Body of pancreas (tissue), 4 donors: ENCODE measurements at regions not wholly inside any gene's neighbourhood (a gene's known extent, or its start where the extent isn't known, plus 50 kb on each side); places are given as distances from the start of the nearest gene placed in this dataset.

Source experiments
- ATAC-seq: fragments of 150-250 bp; one replicate; pipeline ENCODE4 v1.9.1; 2016
- DNase-seq, 4 donors: peaks; one replicate each; pipeline ENCODE4 v3.0.0-alpha.2; 2019
- H3K27ac ChIP-seq, 4 donors: fragments of 200-600 bp; sonication (generic); 1 replicate in 3 of 4; 2 replicates in 1 of 4; pipeline versions ENCODE4 v1.5.1 to v1.6.1; 2016 to 2019; ENCODE audit warnings: mild to moderate bottlenecking in 1 of 4, mixed read lengths in 1 of 4, moderate library complexity in 1 of 4
- H3K27me3 ChIP-seq, 2 donors: fragments of 200-600 bp; sonication (generic); one replicate each; pipeline ENCODE4 v1.6.0; 2016; ENCODE audit warnings: mild to moderate bottlenecking in 1 of 2
- H3K36me3 ChIP-seq, 2 donors: fragments of 200-600 bp; sonication (generic); replicated peaks in 1 of 2; 2 replicates each; pipeline ENCODE4 v1.5.1; 2016; ENCODE audit warnings: low read depth in 2 of 2; ENCODE audit not compliant: insufficient read depth in 1 of 2
- H3K4me1 ChIP-seq: fragments of 200-600 bp; sonication (generic); one replicate; pipeline ENCODE4 v1.6.0; 2016
- H3K4me3 ChIP-seq, 2 donors: fragments of 200-600 bp; sonication (generic); 1 replicate in 1 of 2; 2 replicates in 1 of 2; pipeline ENCODE4 v1.5.1; 2016 to 2019
- H3K9me3 ChIP-seq, 3 donors: fragments of 200-600 bp; sonication (generic); 1 replicate in 2 of 3; 2 replicates in 1 of 3; pipeline ENCODE4 v1.5.1; 2016
- CTCF ChIP-seq, 7 experiments: fragments of 450-650 bp in 4 of 7; fragments of 200-600 bp in 3 of 7; sonication (generic) in 3 of 7; IDR thresholded peaks; one replicate each; pipeline ENCODE4 v1.5.1; 2016 to 2019; ENCODE audit warnings: antibody characterized with exemption in 7 of 7
- POLR2A ChIP-seq, 3 donors: fragments of 450-650 bp; IDR thresholded peaks; one replicate each; pipeline ENCODE4 v1.6.1; 2016; ENCODE audit warnings: antibody characterized with exemption in 3 of 3, mild to moderate bottlenecking in 2 of 3
- WGBS, 2 donors: methylation state at CpG; one replicate each; pipeline ENCODE4 v1.1.5; 2017; 5-methylcytosine and 5-hydroxymethylcytosine counted together
- intact Hi-C: fragments of 100-400 bp; cut with DNase I; formaldehyde crosslinking; loops from one replicate; pipeline ENCODE4 v1.15.1; 2023

GRCh38 chr22:44625421-44625760 lies 76.6 kb upstream of the PRR5 start:
- H3K27ac ChIP-seq: no peak overlapping the region
- TF ChIP-seq CTCF (IDR thresholded peaks at IDR 0.05): no peak
- no peak for TF ChIP-seq POLR2A (IDR thresholded peaks at IDR 0.05)
- H3K27me3 ChIP-seq: peaks cover 0 to 4% of the 10 kb centered on the region in 2 donors
- no peak for ATAC-seq
- intact Hi-C loops: loop anchor here (5.0 kb wide), 1 partner anchor 633 kb away; no protein-coding TSS in a partner anchor
- H3K36me3 ChIP-seq: no peaks in the 10 kb centered on the region
- no peaks in the 10 kb centered on the region for H3K4me1 ChIP-seq
- H3K9me3 ChIP-seq: no peaks in the 10 kb centered on the region
- WGBS, 2 donors: 61% methylated on average over 7 of the region's 7 CpGs; no CpG with 5 or more reads in 1 of the 2 donors
- no peak for DNase-seq
- H3K4me3 ChIP-seq: no peak overlapping the region

GRCh38 chr22:44624689-44625420 lies 77.1 kb upstream of the PRR5 start:
- Histone ChIP-seq H3K9me3 (no peaks in the 10 kb centered on the region), H3K4me1 (no peaks in the 10 kb centered on the region), H3K27ac (no peak overlapping the region), H3K27me3 (peaks cover 0 to 4% of the 10 kb centered on the region in 2 donors), H3K4me3 (no peak overlapping the region), H3K36me3 (no peaks in the 10 kb centered on the region)
- intact Hi-C loops: loop anchor here (5.0 kb wide), 2 partner anchors 543 to 633 kb away; no protein-coding TSS in a partner anchor
- ATAC-seq: no peak
- 53 to 67% methylated on average over 5 to 26 of the region's 27 CpGs for WGBS, 2 donors
- no peak for DNase-seq
- no peak for TF ChIP-seq POLR2A (IDR thresholded peaks at IDR 0.05)
- TF ChIP-seq CTCF (IDR thresholded peaks at IDR 0.05): no peak

- WGBS, 2 donors: 29 to 36% methylated on average over 18 to 23 of the region's 24 CpGs
- intact Hi-C loops: loop anchor here (5.0 kb wide), 1 partner anchor 542 kb away; no protein-coding TSS in a partner anchor
- H3K9me3 ChIP-seq: no peaks in the 10 kb centered on the region
- H3K4me1 ChIP-seq: no peaks in the 10 kb centered on the region
- peaks cover 0 to 4% of the 10 kb centered on the region in 2 donors for H3K27me3 ChIP-seq
- TF ChIP-seq POLR2A (IDR thresholded peaks at IDR 0.05): no peak
- no peak for TF ChIP-seq CTCF (IDR thresholded peaks at IDR 0.05)
- no peak for ATAC-seq
- H3K4me3 ChIP-seq: no peak overlapping the region
- no peak overlapping the region for H3K27ac ChIP-seq
- no peak for DNase-seq
- H3K36me3 ChIP-seq: no peaks in the 10 kb centered on the region
Measured at GRCh38 chr22:44623771-44624510, 78.1 kb upstream of the PRR5 start.

GRCh38 chr22:44622679-44623078 lies 79.3 kb upstream of the PRR5 start:
- H3K9me3 ChIP-seq: no peaks in the 10 kb centered on the region
- 47 to 67% methylated on average over 8 to 9 of the region's 11 CpGs for WGBS, 2 donors
- DNase-seq (no peak), ATAC-seq (no peak)
- peaks cover 0 to 8% of the 10 kb centered on the region in 2 donors for H3K27me3 ChIP-seq
- H3K4me1 ChIP-seq: no peaks in the 10 kb centered on the region
- no peak for TF ChIP-seq CTCF (IDR thresholded peaks at IDR 0.05)
- no peak for TF ChIP-seq POLR2A (IDR thresholded peaks at IDR 0.05)
- H3K36me3 ChIP-seq: no peaks in the 10 kb centered on the region
- no peak overlapping the region for H3K4me3 ChIP-seq
- intact Hi-C loops: loop anchor here (5.0 kb wide), 1 partner anchor 540 kb away; no protein-coding TSS in a partner anchor
- H3K27ac ChIP-seq: no peak overlapping the region
